ENCODE measurements at regions not wholly inside any gene's neighbourhood (a gene's known extent, or its start where the extent isn't known, plus 50 kb on each side); places are given as distances from the start of the nearest gene placed in this dataset.

DNA sequence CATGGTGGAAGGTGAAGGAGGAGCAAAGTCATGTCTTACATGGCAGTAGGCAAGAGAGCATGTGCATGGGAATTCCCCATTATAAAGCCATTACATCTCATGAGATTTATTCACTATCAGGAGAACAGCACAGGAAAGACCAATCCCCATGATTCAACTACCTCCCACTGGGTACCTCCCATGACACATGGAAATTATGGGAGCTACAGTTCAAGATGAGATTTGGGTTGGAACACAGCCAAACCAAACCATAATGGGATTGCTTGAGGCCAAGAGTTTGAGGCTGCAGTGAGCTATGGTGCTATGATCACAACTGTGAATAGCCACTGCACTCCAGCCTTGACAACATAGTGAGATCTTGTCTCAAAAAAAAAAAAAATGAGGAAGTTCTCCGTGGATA, 581.8 kb downstream of the TAF11L14 start:
- no peak for TF ChIP-seq CTCF (conservative IDR thresholded peaks at IDR 0.05 in 1 of 2, IDR thresholded peaks at IDR 0.05 in 1 of 2; ENCODE audit: low read depth in 1 of 2, low read length in 2 of 2)
- TF ChIP-seq EZH2 (IDR thresholded peaks at IDR 0.05; ENCODE audit: low read length, missing control alignments): no peak
